ENCODE measurements at regions not wholly inside any gene's neighbourhood (a gene's known extent, or its start where the extent isn't known, plus 50 kb on each side); places are given as distances from the start of the nearest gene placed in this dataset.

GRCh38 chr5:21593261-21593660, 1259.9 kb downstream of the CDH12 start (continued):
- TF ChIP-seq BHLHE40 (IDR thresholded peaks at IDR 0.05; ENCODE audit: borderline replicate concordance in 1 of 2, low read depth in 2 of 2, low read length in 1 of 2) = no peak

GRCh38 chr5:21581508-21581907, 1271.6 kb downstream of the CDH12 start:
- ChIA-PET CTCF (no interaction called here), RAD21 (ENCODE audit: unreplicated experiment) (no interaction called here), POLR2A (interaction anchor here (0.5 kb wide), 1 partner anchor 15 kb away, joined by 5 read pairs; no protein-coding TSS in a partner anchor), SMC1A (ENCODE audit: uncharacterized antibody, unreplicated experiment) (interaction anchor here (0.5 kb wide), 1 partner anchor 787 kb away, joined by 3 read pairs; no protein-coding TSS in a partner anchor)
- no peaks in the 10 kb centered on the region for H3K4me1 ChIP-seq (ENCODE audit: control insufficient read depth, insufficient read depth, low read length)
- H3K27ac ChIP-seq (ENCODE audit: control insufficient read depth, insufficient read depth) = no peak overlapping the region
- WGBS (ENCODE audit: insufficient coverage, insufficient replicate concordance, low lambda C conversion rate, missing lambda C conversion rate) = 35% methylated on average over 3 of the region's 3 CpGs
- no peaks in the 10 kb centered on the region for H3K36me3 ChIP-seq (ENCODE audit: control insufficient read depth in 2 of 2, insufficient read depth in 2 of 2, low read length in 1 of 2)
- H4K20me1 ChIP-seq (ENCODE audit: control insufficient read depth, insufficient read depth) = no peaks in the 10 kb centered on the region
- no peak overlapping the region for H3K4me2 ChIP-seq (ENCODE audit: control insufficient read depth, insufficient read depth)
- in situ Hi-C loops (cut with MboI) = no loop called here
- H3K4me3 ChIP-seq = no peak overlapping the region
- no TSS peak for BruUV-seq (replicated peaks)
- no peaks in the 10 kb centered on the region for H3K9me3 ChIP-seq (replicated peaks; ENCODE audit: control insufficient read depth, insufficient read depth, low read length)
- no peak for DNase-seq (ENCODE audit: low read depth, low spot score)
- H2AFZ ChIP-seq (ENCODE audit: control insufficient read depth, low read depth, low read length) = no peak overlapping the region
- no peak overlapping the region for H3K9ac ChIP-seq (ENCODE audit: control insufficient read depth, insufficient read depth, low read length)
- ATAC-seq = no peak
- H3K27me3 ChIP-seq (replicated peaks in 1 of 2; ENCODE audit: control insufficient read depth in 2 of 2, insufficient read depth in 2 of 2, low read length in 1 of 2) = no peaks in the 10 kb centered on the region
- no peak for FAIRE-seq
- TF ChIP-seq CBX3 (IDR thresholded peaks at IDR 0.05; ENCODE audit: borderline replicate concordance, low read depth) (no peak), ASH2L (IDR thresholded peaks at IDR 0.05; ENCODE audit: borderline replicate concordance, low read depth) (no peak), NFYB (IDR thresholded peaks at IDR 0.05; ENCODE audit: insufficient read depth, low read depth, low read length) (no peak), IKZF1 (conservative IDR thresholded peaks at IDR 0.05) (no peak), PKNOX1 (IDR thresholded peaks at IDR 0.05) (no peak), SIX5 (IDR thresholded peaks at IDR 0.05; ENCODE audit: low read depth, low read length, severe bottlenecking) (no peak), SKIL (IDR thresholded peaks at IDR 0.05; ENCODE audit: low read depth, poor library complexity, severe bottlenecking) (no peak), POLR2AphosphoS5 (IDR thresholded peaks at IDR 0.05; ENCODE audit: low read length) (no peak), RELA (IDR thresholded peaks at IDR 0.05; ENCODE audit: borderline replicate concordance, partially characterized antibody) (no peak), CREB1 (IDR thresholded peaks at IDR 0.05; ENCODE audit: low read depth) (no peak), CHD1 (IDR thresholded peaks at IDR 0.05; ENCODE audit: low read depth, low read length) (no peak), MXI1 (IDR thresholded peaks at IDR 0.05; ENCODE audit: low read depth, low read length) (no peak), WRNIP1 (IDR thresholded peaks at IDR 0.05; ENCODE audit: borderline replicate concordance, low read depth, low read length) (no peak)
- H3K79me2 ChIP-seq (ENCODE audit: control insufficient read depth, insufficient read depth, low read length) = no peaks in the 10 kb centered on the region
- intact Hi-C loops (cut with micrococcal nuclease; ENCODE audit: unreplicated experiment) = no loop called here

Data from GM12878 (cell line).